ENCODE measurements at regions not wholly inside any gene's neighbourhood (a gene's known extent, or its start where the extent isn't known, plus 50 kb on each side); places are given as distances from the start of the nearest gene placed in this dataset.

GRCh38 chr20:56806952-56807517, 177.9 kb downstream of the TFAP2C start:
- no peak for TF ChIP-seq CTCF (IDR thresholded peaks at IDR 0.05; ENCODE audit: insufficient read depth, low read depth, low read length, missing control alignments)
- DNase-seq (ENCODE audit: low read depth): no peak
- H3K4me3 ChIP-seq (ENCODE audit: low read depth, low read length): no peak overlapping the region

- no peak for TF ChIP-seq CTCF (IDR thresholded peaks at IDR 0.05; ENCODE audit: insufficient read depth, low read depth, low read length, missing control alignments)
- H3K4me3 ChIP-seq (ENCODE audit: low read depth, low read length): no peak overlapping the region
- DNase-seq (ENCODE audit: low read depth): no peak
Observed at GRCh38 chr20:56808117-56808725, 179.1 kb downstream of the TFAP2C start.

- TF ChIP-seq CTCF (IDR thresholded peaks at IDR 0.05; ENCODE audit: insufficient read depth, low read depth, low read length, missing control alignments): no peak
- H3K4me3 ChIP-seq (ENCODE audit: low read depth, low read length): no peak overlapping the region
- DNase-seq (ENCODE audit: low read depth): no peak
Observed at GRCh38 chr20:56808732-56809131, 179.6 kb downstream of the TFAP2C start.

- no peak for TF ChIP-seq CTCF (IDR thresholded peaks at IDR 0.05; ENCODE audit: insufficient read depth, low read depth, low read length, missing control alignments)
- DNase-seq (ENCODE audit: low read depth): no peak
- H3K4me3 ChIP-seq (ENCODE audit: low read depth, low read length): no peak overlapping the region
Observed at GRCh38 chr20:56809668-56810067, 180.6 kb downstream of the TFAP2C start.

- no peak for TF ChIP-seq CTCF (IDR thresholded peaks at IDR 0.05; ENCODE audit: insufficient read depth, low read depth, low read length, missing control alignments)
- no peak overlapping the region for H3K4me3 ChIP-seq (ENCODE audit: low read depth, low read length)
- no peak for DNase-seq (ENCODE audit: low read depth)
Observed at GRCh38 chr20:56810141-56810540, 181.0 kb downstream of the TFAP2C start.

GRCh38 chr20:56815796-56816195, 186.7 kb downstream of the TFAP2C start:
- no peak for TF ChIP-seq CTCF (IDR thresholded peaks at IDR 0.05; ENCODE audit: insufficient read depth, low read depth, low read length, missing control alignments)
- no peak for DNase-seq (ENCODE audit: low read depth)
- H3K4me3 ChIP-seq (ENCODE audit: low read depth, low read length): no peak overlapping the region

GRCh38 chr20:56816349-56816748, 187.2 kb downstream of the TFAP2C start:
- no peak for TF ChIP-seq CTCF (IDR thresholded peaks at IDR 0.05; ENCODE audit: insufficient read depth, low read depth, low read length, missing control alignments)
- H3K4me3 ChIP-seq (ENCODE audit: low read depth, low read length): no peak overlapping the region
- DNase-seq (ENCODE audit: low read depth): no peak
